Islet of Langerhans (tissue), 1 donor: ENCODE measurements at regions not wholly inside any gene's neighbourhood (a gene's known extent, or its start where the extent isn't known, plus 50 kb on each side); places are given as distances from the start of the nearest gene placed in this dataset.
A peak's percentile ranks its signal among the peaks of the same experiment; 100 is the strongest.
"Not testable (repeated sequence)": the region's sequence is repeated elsewhere in the genome, so short reads cannot be mapped to it uniquely, and the experiment has no call there.

Experiments
- FAIRE-seq: peaks from one replicate; lab custom pipeline; 2011; peaks lifted over from hg19 to GRCh38; lab: Jason Lieb, UNC

DNA sequence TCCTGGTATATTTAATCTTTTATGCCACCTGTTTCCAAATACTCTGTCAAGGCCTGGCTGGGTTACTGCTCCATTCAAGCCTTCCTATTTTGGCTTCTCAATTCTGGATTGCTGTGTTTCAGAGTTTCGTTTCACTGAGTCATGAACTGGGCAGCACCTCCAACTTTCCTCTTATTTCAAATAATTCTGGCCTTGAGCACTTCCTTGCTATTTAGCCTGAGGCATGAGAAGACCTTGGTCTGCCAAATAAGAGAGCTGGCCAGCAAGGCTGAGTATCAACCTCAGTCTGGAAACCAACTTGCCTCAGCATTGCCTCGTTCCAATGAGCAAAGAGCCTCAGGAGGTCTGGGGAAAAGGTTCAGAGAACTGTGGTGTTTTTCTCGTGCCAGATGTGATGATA is 66.6 kb downstream of the TNFAIP3 start:
- FAIRE-seq = no peak

DNA sequence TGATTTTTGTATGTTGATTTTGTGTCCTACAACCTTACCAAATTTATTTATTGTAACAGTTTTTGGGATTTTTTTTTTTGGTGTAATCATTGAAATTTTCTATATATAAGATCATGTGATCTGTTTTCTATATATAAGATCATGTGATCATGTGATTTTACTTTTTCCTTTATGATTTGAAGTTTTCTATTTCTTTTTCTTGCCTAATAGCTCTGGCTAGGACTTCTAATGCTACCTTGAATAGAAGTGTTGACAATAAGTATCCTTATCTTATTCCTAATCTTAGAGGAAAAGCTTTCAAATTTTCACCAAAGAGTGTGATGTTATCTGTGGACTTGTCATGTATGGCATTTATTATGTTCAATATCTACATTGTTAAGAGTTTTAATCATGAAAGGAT is 69.7 kb downstream of the TNFAIP3 start:
- FAIRE-seq = no peak

DNA sequence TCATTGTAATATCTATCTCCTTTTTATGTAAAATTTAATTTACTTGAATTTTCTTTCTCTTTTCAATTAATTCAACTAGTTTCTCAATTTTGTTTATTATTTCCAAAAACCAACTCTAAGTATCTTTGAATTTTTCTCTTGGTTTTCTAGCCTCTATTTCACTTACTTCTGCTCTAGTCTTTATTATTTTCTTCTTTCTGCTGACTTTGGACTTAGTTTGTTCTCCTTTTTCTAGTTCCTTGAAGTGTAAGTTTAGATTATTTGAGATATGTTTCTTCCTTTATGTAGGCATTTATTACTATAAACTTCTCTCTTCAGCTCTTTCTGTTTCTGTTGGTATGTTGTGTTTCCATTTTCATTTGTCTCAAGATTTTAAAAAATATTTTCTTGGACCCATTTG is 70.8 kb downstream of the TNFAIP3 start:
- FAIRE-seq = no peak

DNA sequence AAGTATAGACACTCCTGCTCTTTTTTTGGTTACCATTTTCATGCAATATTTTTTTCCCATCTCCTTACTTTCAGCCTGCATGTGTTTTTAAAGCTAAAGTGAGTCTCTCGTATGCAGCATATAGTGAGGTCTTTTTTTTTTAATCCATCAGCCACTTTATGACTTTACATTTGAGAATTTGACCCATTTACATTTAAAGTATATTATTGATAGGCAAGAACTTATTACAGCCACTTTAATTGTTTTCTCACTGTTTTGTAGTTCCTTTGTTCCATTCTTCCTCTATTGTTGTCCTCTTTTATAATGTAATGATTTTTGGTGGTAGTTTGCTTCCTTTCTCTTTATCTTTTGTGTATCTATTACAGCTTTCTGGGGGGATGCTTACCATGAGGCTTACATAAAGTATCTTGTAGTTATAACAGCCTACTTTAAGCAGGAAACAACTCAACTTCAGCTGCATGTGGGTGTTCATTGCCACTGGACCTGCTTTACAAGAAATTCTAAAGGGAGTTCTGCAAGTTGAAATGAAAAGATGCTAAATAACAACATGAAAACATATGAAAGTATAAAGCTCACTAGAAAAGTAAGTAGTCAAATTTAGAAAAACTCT is 71.8 kb downstream of the TNFAIP3 start:
- FAIRE-seq = no peak

DNA sequence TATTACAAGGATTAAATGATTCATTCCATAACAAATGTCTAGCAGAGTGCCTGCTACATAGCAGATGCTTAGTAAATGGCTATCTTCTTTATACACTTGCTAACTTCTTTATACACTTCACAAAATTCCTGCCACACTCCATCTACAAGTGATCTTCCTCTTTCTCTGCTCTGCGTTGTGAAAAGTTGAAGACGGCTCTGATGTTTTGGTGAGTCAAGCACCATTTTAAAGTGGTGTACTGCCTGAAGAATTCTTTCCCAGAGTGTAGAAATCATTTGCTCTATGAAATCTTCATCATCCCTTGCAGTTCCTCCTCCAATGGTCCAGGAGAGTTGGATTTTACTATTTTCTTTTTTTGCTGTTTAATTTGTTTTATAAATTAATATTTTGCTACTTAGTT is 74.9 kb downstream of the TNFAIP3 start:
- no peak for FAIRE-seq

DNA sequence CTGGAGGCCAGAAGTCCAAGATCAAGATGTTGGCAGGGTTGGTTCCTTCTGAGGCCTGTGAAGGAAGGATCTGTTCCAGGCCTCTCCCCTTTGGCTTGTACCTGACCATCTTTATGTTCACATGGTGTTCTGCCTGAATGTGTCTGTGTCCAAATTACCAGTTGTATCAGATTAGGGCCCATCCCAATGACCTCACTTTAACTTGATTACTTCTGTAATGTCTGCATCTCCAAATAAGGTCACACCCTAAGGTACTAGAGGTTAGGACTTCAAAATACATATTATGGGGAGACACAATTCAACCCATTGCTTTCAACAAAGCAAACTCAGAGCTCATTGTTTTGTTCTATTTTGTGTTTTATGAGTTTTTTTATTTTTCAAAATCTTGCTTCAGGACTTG is 75.7 kb downstream of the TNFAIP3 start:
- no peak for FAIRE-seq

DNA sequence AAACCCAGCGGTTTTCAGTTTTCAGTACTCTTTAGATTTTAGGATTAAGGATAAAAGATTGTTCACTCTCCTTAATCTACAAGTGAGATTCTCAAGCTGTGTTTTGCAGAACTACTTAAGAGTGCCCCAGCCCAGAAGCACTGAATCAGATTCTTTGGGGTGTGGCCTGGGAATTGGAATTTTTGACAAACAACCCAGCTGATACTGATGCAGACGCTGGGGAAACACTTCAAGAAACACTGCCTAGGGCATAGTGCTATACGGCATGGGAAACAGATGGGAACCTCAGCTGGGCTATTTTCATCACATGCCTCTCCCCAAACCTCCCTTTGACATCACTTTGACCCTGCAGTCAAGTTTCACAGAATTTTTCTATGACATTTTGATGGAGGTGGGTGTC is 77.3 kb downstream of the TNFAIP3 start:
- FAIRE-seq = not testable (repeated sequence)

DNA sequence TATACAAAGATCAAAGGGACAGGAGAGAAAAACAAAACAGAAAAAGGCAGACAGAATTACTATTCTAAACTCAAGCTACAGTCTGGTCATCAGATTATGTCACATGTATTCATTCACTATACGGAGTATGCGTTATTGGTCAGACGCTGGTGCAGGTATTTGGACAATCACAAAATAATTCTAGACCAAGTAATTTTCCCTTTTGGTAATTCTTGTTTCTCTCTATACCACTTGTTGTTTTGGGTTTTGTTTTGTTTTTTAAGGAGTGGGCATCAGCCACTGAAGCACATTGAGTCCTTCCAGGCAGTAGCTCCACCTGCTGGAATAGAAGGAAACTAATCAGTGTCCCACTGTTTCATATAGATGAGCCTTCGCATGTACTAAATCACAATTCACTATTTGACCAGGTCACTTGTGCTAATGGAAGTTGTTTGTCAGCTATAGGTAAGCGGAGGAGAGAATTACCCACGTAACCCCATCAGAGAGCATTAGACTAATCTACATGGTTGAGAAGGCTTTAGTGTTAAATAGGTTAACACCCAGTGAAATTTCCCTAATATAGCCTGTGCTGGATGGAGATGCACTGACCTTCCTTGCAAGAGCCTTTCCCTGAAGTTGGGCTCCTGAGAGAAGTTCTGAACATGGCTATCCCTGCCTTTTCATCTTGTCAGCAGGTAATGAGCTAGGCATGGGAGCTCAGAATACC is 77.9 kb downstream of the TNFAIP3 start:
- FAIRE-seq = peak; percentile 96

DNA sequence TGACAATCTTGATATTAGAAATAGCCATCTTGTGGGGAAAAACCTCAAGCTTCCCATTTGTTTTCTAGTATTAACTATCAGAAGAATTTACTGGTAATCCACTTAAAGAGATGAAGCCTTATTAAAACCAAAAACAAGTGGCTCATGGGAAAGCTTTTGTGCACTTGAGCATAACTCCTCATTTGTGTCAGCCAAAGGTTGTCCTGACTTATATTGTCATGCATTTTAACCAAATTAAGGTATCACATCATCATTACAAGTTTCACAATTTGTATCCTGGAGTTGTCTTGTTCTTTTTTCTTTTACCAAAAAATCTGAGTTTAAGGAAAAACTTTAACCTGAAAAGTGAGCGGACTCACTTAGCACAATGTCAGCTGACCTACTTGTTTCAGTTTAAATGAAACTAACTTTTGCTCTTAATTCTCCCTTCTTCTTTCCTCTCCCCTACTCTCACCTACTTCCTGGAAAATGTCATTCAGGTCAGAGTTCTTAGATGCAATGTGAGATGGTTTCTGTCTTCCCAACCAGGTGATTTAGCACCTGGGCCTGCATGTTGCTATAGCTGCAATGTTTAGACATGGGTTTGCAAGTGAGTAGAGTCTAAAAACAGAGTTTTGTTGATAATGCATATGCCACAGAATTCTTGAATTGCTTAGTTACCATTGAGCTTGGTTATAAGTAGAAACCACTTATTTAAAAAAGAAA is 82.8 kb downstream of the TNFAIP3 start:
- peak; percentile 97 for FAIRE-seq

DNA sequence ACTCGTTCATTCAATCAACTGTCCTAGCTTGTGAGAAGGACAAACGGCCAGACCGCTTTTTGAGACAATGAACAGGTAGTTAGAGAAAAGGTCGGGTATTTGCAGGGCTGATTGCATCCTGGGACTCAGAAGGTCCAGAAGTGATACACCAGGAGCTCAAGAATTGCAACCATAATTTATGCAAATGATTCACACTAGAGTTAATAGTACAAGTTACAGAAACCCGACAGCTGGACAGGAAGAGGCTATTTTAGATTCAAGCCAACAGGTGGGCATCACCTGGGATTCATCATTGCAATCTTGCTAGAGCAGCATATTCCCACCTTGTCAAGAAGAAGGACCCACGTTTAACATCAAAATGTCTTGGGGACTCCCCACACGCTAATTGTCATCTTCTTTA is 83.5 kb downstream of the TNFAIP3 start:
- no peak for FAIRE-seq

DNA sequence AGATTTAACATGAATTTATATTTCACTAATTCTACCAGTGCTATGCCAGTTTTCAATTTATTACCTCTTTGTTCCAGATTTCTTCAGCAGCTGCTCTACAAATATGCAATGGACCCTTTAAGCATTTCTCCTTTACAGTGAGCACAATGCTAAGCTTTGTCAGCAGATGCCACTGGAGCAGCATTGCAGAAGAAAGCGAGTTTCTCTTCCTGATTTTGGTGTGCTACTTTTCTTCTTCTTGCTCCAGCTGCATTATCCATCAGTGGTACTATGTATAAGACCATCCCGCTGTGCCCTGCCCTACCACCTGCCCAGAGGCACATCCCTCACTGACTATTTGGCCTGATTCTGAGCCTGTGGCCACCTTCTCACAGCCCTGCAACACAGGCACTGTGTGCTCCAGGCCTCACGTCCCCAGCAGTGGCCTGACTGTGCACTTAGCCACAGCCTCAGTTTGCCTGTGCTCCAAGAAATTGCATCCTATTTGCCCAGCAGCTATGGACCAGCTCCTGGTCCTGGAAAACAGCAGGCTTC is 84.1 kb downstream of the TNFAIP3 start:
- no peak for FAIRE-seq

DNA sequence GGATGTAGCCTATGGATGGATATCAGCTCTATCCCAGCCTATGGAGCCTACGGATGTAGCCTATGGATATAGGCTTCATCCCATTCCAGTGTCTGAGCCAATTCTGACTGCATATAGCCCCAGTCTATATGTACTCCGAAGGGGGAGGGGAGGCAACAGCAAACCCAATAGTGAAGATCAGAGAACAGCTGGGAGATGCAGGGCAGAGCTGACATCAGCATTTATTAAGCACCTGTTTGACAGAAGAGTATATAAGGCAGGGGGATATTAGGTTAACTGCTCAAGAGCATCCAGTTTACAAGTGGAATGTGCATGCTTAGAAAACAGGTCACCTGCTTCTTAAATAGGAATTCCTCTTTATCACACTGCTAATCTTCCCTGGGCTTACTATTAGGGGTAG is 85.2 kb downstream of the TNFAIP3 start:
- FAIRE-seq = no peak

DNA sequence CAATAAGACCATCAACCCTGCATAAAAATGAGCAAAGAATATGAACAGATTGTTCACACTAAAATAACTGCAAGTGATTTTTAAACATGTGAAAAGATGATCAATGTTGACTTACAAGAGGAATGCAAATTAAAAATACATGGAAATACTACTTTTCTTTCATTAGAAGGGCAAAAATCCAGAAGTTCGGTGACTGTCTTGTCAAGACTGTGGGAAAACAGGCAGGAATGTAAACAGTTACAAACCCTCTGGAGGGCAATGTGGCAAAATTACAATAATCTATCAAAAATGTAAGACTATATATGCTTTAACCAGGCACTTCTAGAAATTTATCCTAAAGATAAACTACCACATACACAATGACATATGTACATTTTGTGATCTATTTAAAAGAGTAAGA is 86.7 kb downstream of the TNFAIP3 start:
- no peak for FAIRE-seq

DNA sequence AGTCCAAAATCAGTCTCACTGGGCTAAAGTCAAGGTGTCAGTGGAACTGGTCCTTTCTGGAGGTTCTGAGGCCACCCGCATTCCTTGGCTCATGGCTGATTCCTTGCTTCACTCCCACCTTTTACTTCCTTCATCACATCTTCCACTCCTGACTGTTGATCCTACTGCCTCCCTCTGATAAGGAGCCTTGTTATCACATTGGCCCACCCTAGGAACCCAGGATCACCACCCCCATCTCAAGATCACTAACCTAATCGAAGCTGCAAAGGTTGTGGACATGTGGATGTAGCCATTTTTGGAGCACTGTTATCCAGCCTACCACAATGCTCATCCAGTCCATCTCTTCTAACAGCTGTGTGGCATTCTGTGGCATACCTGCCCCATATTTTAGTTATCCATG is 87.2 kb downstream of the TNFAIP3 start:
- FAIRE-seq = no peak

DNA sequence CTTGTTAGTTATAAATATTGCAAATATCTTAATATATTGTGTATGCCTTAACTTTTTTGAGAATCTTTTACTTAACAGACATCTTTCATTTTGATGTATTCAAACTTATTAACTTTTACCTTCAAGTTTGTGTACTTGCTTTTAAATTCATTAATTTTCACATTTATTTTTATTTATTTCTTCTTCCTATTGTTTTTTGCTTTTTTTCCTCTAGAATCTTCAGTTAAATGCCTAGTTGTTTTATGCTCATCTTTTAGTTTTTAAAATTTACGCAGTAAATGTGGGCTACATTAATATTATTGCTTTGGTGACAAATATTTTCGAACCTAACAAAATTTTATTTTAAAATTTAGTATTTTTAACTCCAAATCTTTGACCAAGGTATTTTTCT is 89.0 kb downstream of the TNFAIP3 start:
- FAIRE-seq = no peak

DNA sequence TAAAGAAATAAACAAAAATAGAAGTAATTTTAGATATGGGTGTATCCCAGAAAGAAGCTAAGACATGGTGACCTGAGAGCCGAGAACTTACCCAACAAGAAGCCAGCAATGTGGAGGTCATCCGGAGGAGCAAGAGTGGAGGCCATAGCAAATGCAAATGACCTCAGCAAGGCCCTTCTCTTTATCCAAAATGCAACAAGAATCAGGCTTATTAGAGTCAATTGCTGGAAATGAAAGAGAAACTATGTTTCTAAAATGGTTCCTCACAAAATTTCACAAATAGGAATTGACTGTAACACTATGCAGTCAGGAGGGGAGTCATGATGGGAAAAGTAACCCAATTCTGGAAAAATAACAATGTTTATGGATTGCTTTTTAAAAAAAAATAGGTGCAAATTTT is 90.4 kb downstream of the TNFAIP3 start:
- FAIRE-seq = no peak

DNA sequence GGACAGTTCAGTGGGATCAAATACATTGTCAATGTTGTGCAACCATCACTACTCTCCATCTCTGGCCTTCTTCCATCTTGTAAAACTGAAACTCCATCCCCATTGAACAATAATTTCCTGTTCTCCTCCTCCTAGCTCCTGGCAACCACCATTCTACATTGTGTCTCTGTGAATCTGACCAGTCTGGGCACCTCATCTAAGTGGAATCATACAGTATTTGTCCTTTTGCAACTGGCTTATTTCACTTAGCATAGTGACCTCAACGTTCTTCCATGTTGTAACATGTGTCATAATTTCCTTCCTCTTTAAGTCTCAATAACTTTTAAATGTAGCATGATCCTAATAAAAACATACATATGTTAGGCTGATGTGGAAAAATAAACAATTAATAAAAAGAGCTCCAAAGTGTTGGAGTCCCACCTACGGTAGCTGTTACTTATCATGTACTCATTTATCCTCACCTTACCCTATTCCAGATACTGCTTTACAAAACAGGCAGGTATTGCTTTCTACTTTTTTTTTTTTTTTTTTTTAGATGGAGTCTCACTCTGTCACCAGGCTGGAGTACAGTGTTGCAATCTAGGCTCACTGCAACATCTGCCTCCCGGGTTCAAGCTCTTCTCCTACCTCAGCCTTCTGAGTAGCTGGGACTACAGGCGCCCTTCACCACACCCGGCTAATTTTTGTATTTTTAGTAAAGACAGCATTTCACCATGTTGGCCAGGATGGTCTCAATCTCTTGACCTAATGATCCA is 91.9 kb downstream of the TNFAIP3 start:
- FAIRE-seq = no peak

DNA sequence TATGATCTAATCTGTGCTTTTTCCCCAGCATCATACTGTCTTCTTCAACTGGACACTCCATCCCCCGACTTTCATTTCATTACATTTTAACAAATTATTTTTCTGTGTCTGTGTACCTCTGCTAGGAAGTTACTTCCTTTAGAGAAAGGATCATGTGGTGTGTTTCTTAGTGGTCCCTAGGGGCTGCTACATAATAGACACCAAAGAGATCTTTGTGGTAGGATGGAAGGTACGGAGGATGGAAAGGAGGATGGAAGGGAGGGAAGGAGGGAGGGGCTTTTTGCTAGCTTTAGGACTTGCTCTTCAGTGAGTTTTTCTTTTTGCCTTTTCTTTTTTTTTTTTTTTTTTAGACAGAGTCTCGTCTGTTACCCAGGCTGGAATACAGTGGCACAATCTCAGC is 95.7 kb downstream of the TNFAIP3 start:
- no peak for FAIRE-seq

DNA sequence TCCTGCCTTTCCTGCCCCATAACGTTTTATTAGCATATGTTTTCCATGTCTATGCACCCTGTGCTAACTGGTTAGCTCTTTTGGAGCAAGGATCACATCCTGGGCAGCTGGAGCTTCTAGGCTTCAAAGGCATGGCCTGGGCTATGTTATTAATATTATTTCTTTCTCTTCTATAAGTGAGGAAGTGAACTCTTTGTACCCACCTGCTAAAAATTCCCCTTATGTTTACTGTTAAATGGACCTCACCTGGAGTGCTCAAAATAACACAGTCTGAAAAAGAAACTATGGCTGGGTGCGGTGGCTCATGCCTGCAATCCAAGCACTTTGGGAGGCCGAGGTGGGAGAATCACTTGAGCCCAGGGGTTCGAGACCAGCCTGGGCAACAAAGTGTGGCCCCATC is 97.8 kb downstream of the TNFAIP3 start:
- FAIRE-seq = no peak

DNA sequence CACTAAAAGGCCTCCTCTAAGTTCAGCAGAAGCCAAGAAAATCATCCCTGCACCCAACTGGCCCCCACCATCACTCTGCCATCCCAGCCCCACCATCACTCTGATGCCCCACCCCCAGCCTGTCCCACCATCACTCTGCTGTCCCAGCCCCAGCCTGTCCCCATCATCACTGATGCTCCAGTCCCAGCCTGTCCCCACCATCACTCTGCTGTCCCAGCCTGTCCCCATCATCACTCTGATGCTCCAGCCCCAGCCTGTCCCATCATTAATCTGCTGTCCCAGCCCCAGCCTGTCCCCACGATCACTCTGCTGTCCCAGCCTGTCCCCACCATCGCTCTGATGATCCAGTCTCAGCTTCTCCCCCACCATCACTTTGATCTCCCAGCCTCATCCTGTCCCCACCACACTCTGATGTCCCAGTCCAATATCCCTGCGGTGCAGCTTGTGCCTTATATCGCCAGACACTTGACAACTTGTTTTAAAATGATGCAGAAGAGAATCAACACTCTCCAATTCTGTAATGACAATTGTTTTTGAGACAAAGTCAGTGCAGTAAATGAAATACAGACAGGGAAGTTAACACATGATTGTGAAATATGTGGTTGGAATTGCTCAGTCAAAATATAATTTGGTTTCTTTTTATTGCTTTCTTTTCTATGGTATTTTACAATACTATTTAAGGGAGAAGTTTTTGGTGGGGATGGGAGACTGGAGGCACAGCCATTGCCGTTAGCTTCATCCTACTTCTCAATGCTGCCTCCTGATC is 100.8 kb downstream of the TNFAIP3 start:
- FAIRE-seq = no peak

DNA sequence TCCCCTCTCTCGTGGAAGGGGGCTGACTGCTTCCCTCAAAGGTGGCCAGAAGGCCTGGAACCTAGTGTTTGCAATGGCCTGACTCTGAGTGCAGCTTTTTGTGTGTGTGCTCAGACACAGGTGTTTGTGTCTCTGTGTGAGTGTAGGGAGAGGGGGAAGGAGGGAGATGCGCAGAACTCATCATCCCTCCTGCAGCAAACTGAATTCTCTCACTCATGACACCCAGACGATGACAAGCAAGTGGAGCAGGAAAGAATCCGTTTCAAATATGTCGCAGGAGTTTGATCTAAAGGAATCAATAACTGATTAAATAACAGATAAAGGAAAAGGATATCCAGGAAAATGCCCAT is 101.4 kb downstream of the TNFAIP3 start:
- no peak for FAIRE-seq

DNA sequence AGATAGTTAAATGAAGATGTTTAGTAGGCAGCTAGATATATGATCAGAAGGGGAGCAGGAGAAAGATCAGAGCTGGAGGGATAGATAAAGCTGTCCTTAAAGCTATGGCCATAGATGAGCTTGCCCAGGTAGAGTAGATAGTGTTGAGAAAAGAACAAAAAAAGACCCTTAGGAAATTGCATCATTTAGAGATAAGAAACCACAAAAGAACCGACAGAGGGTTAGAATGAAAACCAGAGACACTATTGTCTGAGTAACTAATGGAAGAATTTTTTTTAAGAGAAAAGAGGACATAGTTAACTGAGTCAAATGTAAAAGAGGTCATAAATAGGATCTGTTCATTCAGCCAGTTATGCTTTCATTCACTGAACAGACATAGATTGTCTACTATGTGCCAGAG is 101.8 kb downstream of the TNFAIP3 start:
- no peak for FAIRE-seq
